ENCODE measurements at regions not wholly inside any gene's neighbourhood (a gene's known extent, or its start where the extent isn't known, plus 50 kb on each side); places are given as distances from the start of the nearest gene placed in this dataset.

- TF ChIP-seq, protein P1, sequence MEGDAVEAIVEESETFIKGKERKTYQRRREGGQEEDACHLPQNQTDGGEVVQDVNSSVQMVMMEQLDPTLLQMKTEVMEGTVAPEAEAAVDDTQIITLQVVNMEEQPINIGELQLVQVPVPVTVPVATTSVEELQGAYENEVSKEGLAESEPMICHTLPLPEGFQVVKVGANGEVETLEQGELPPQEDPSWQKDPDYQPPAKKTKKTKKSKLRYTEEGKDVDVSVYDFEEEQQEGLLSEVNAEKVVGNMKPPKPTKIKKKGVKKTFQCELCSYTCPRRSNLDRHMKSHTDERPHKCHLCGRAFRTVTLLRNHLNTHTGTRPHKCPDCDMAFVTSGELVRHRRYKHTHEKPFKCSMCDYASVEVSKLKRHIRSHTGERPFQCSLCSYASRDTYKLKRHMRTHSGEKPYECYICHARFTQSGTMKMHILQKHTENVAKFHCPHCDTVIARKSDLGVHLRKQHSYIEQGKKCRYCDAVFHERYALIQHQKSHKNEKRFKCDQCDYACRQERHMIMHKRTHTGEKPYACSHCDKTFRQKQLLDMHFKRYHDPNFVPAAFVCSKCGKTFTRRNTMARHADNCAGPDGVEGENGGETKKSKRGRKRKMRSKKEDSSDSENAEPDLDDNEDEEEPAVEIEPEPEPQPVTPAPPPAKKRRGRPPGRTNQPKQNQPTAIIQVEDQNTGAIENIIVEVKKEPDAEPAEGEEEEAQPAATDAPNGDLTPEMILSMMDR (IDR thresholded peaks at IDR 0.05) = no peak
- TF ChIP-seq POLR2A (IDR thresholded peaks at IDR 0.05) = no peak
Measured at GRCh38 chrX:850471-850916, 219.9 kb downstream of the SHOX start.

Measured in adrenal gland (tissue), 5 donors.